Nephron (organoid): ENCODE measurements at regions not wholly inside any gene's neighbourhood (a gene's known extent, or its start where the extent isn't known, plus 50 kb on each side); places are given as distances from the start of the nearest gene placed in this dataset.
A peak's percentile ranks its signal among the peaks of the same experiment; 100 is the strongest.

Experiments
- H3K27ac Mint-ChIP-seq, 3 experiments: 2 replicates each; pipeline ENCODE4 v1.8.0; 2020; ENCODE audit warnings: mixed read lengths in 3 of 3, mild to moderate bottlenecking in 2 of 3, moderate library complexity in 1 of 3
- H3K27me3 Mint-ChIP-seq: 2 replicates; pipeline ENCODE4 v1.8.0; 2021; ENCODE audit warnings: low read depth, mild to moderate bottlenecking, moderate library complexity, mixed read lengths
- H3K36me3 Mint-ChIP-seq: 2 replicates; pipeline ENCODE4 v1.8.0; 2020; ENCODE audit warnings: low read depth, mixed read lengths
- H3K4me1 Mint-ChIP-seq: 2 replicates; pipeline ENCODE4 v1.8.0; 2020; ENCODE audit warnings: mixed read lengths
- H3K4me3 Mint-ChIP-seq, 3 experiments: 2 replicates each; pipeline ENCODE4 v1.8.0; 2020; ENCODE audit warnings: mild to moderate bottlenecking in 3 of 3, mixed read lengths in 3 of 3, moderate library complexity in 2 of 3
- H3K9me3 Mint-ChIP-seq: 2 replicates; pipeline ENCODE4 v1.8.0; 2020; ENCODE audit warnings: mixed read lengths
- TF ChIP-seq, protein P1 (sequence below), 3 experiments: fragments of 200-600 bp; sonication (generic); IDR thresholded peaks; one replicate each; pipeline ENCODE4 v1.5.0; 2021; ENCODE audit warnings: antibody characterized with exemption in 3 of 3; ENCODE audit not compliant: unreplicated experiment in 3 of 3

DNA sequence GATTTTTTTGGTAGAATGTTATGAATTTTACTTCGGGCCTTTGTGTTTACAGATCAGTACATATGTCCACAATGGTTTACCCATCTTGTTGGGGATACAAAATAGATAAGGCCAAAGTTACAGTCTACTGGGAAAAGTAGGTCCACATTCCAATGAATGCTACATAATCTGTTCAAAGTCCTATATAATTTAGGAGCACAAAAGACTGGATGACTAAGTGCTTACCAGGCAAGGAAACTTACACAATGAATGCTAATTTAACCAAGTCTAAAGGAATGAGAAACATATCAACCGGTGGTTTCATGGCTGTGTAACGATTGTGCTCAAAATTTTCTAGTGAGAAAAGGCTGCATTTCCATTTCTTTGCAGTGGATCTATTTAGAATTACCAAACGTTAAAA, 97.4 kb upstream of the TRPM3 start:
- TF ChIP-seq, protein P1, sequence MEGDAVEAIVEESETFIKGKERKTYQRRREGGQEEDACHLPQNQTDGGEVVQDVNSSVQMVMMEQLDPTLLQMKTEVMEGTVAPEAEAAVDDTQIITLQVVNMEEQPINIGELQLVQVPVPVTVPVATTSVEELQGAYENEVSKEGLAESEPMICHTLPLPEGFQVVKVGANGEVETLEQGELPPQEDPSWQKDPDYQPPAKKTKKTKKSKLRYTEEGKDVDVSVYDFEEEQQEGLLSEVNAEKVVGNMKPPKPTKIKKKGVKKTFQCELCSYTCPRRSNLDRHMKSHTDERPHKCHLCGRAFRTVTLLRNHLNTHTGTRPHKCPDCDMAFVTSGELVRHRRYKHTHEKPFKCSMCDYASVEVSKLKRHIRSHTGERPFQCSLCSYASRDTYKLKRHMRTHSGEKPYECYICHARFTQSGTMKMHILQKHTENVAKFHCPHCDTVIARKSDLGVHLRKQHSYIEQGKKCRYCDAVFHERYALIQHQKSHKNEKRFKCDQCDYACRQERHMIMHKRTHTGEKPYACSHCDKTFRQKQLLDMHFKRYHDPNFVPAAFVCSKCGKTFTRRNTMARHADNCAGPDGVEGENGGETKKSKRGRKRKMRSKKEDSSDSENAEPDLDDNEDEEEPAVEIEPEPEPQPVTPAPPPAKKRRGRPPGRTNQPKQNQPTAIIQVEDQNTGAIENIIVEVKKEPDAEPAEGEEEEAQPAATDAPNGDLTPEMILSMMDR (IDR thresholded peaks at IDR 0.05; ENCODE audit: unreplicated experiment in 3 of 3) = no peak
- no peaks in the 10 kb centered on the region for H3K27me3 Mint-ChIP-seq
- H3K27ac Mint-ChIP-seq = no peak overlapping the region
- no peaks in the 10 kb centered on the region for H3K4me1 Mint-ChIP-seq
- H3K36me3 Mint-ChIP-seq = no peaks in the 10 kb centered on the region
- H3K9me3 Mint-ChIP-seq = peaks cover 10% of the 10 kb centered on the region
- no peak overlapping the region for H3K4me3 Mint-ChIP-seq

DNA sequence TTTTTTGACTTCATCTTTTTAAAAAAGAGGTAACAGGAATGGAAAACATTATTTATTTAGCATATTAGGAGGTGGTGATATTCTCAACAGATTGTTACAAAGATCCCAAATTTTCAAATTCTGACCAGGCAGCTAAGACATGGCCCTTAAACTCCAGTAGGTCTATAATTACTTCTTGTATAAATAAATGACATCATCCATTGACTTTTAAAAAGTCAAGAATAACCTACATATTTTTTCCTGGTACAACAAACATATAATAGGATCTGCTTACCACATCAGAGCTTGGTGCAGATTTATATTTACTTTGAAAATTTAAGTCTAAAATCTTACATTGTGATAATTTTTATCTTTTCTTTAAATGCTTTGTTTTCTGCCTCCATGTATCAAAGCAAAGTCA, 92.2 kb upstream of the TRPM3 start:
- H3K4me1 Mint-ChIP-seq = no peaks in the 10 kb centered on the region
- TF ChIP-seq, protein P1 (IDR thresholded peaks at IDR 0.05; ENCODE audit: unreplicated experiment in 3 of 3) = no peak
- no peak overlapping the region for H3K27ac Mint-ChIP-seq
- no peak overlapping the region for H3K4me3 Mint-ChIP-seq
- H3K36me3 Mint-ChIP-seq = no peaks in the 10 kb centered on the region
- H3K9me3 Mint-ChIP-seq = peaks cover 20% of the 10 kb centered on the region
- no peaks in the 10 kb centered on the region for H3K27me3 Mint-ChIP-seq

DNA sequence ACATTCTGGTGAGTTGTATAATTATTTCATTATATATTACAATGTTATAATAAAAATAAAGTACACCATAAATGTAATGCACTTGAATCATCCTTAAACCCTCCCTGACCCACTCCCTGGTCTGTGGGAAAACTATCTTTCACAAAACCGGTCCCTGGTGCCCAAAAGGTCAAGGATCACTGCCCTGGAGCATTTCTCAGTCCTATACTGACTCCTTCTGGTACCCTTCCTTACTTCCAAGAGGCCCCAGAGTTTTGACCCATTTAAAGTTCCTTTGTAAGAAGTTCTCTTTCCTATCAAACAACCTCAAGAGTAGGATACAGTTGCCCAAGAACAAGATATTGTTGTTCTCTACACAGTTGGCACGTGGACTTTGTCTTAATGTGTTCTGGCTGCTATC, 88.9 kb upstream of the TRPM3 start:
- H3K27me3 Mint-ChIP-seq = no peaks in the 10 kb centered on the region
- H3K36me3 Mint-ChIP-seq = no peaks in the 10 kb centered on the region
- H3K4me3 Mint-ChIP-seq = no peak overlapping the region
- peaks cover 20% of the 10 kb centered on the region for H3K9me3 Mint-ChIP-seq
- H3K27ac Mint-ChIP-seq = no peak overlapping the region
- no peaks in the 10 kb centered on the region for H3K4me1 Mint-ChIP-seq
- TF ChIP-seq, protein P1 (IDR thresholded peaks at IDR 0.05; ENCODE audit: unreplicated experiment in 3 of 3) = no peak

DNA sequence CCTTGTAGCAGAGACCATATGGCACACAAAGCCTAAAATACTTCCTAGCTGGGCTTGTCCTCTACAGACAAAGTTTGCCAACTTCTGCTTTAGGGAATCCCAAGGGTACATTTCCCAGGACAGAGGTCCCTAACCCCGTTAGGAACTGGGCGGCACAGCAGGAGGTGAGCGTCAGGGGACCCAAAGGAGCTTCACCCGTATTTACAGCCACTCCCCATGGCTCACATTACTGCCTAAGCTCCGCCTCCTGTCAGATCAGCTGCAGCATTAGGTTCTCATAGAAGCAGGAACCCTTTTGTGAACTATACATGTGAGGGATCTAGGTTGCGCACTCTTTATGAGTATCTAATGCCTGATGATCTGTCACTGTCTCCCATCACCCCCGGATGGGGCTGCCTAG, 88.5 kb upstream of the TRPM3 start:
- no peaks in the 10 kb centered on the region for H3K4me1 Mint-ChIP-seq
- no peaks in the 10 kb centered on the region for H3K36me3 Mint-ChIP-seq
- peaks cover 20% of the 10 kb centered on the region for H3K9me3 Mint-ChIP-seq
- H3K4me3 Mint-ChIP-seq = no peak overlapping the region
- TF ChIP-seq, protein P1 (IDR thresholded peaks at IDR 0.05; ENCODE audit: unreplicated experiment in 3 of 3) = no peak
- H3K27ac Mint-ChIP-seq = no peak overlapping the region
- no peaks in the 10 kb centered on the region for H3K27me3 Mint-ChIP-seq

DNA sequence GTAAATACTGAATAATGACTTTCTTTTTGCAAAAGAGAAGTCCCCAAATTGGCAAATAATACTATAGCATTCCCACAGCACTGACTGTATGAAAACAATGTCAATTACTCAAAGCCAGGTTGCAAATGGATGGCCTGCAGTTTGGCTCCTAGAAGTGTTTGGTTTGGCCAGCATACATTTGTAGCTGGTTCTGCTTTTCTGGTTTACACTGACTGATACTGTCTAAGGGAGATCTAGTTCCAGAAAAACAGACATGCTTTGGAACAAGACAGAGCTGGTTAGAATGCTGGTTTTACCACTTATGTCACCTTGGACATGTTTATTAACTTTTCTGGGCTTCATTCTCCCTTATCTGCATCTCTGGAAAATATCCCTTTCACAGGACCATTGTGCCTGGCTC, 81.5 kb upstream of the TRPM3 start:
- Mint-ChIP-seq H3K27ac (no peak overlapping the region), H3K9me3 (peaks cover 9% of the 10 kb centered on the region), H3K36me3 (peaks cover 4% of the 10 kb centered on the region), H3K27me3 (no peaks in the 10 kb centered on the region), H3K4me3 (no peak overlapping the region), H3K4me1 (no peaks in the 10 kb centered on the region)
- TF ChIP-seq, protein P1 (IDR thresholded peaks at IDR 0.05; ENCODE audit: unreplicated experiment in 3 of 3) = no peak

DNA sequence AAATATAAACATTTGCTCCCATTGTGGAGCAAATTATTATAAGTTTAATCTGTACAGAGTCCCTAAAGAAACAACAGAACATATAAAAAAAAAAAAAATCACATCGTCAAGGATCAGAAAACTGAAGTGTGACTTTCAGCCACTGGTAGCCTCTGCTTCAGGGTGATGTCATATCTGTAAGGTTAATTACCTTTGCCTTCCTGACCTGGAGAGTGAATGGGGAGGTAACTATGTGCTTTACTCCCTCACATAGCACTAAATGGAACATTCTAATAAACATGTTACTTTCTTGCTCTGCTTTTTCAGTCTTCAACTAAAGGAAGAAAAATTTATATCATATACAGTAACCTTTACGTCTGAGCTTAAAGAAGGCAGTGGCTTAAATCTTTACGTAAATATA, 70.3 kb upstream of the TRPM3 start:
- Mint-ChIP-seq H3K27ac (peak overlapping the region in 1 of 3 experiments; percentile 44), H3K27me3 (no peaks in the 10 kb centered on the region), H3K9me3 (peaks cover 14% of the 10 kb centered on the region), H3K4me1 (no peaks in the 10 kb centered on the region), H3K36me3 (no peaks in the 10 kb centered on the region), H3K4me3 (no peak overlapping the region)
- TF ChIP-seq, protein P1 (IDR thresholded peaks at IDR 0.05; ENCODE audit: unreplicated experiment in 3 of 3) = no peak
